ENCODE measurements at regions not wholly inside any gene's neighbourhood (a gene's known extent, or its start where the extent isn't known, plus 50 kb on each side); places are given as distances from the start of the nearest gene placed in this dataset.

DNA sequence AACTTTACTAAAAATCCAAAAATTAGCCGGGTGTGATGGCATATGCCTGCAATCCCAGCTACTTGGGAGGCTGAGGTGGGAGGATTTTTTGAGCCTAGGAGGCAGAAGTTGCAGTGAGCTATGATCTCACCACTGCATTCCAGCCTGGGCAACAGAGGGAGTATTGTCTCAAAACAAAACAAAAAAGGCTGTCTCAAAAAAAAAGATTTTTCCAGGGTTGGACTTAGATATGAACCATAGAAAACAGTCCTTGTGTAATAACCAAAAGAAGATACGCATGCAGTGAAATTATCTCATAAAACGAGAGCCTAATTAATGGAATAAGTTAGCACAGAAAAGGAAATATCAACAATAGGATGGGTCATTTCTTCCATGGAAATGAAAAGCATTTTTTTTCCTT lies 320.4 kb upstream of the RASGRP1 start:
- DNase-seq (ENCODE audit: low read depth) = no peak

DNA sequence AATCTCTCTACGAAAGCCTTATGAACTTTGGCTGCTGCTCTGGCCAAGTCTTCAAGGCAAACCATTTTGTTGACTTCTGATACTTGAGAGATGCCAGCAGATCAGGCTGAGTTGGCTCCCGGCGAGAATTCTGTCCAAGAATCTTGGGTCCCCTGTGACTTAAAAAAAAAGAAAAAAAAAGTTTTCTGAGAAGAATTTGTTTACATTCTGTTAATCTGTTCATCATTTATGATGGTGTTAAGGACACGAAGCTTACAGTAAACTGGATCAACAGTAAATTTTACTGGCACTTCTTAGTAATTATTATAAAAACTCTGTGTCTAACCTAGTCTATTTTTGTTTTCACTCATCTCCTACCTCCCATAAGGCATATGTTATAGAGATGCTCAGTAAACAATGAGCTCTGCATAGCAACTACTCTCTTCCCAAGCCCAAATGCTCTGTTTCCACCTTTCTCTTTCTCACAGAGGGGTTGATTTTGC lies 320.9 kb upstream of the RASGRP1 start:
- DNase-seq (ENCODE audit: low read depth) = no peak

DNA sequence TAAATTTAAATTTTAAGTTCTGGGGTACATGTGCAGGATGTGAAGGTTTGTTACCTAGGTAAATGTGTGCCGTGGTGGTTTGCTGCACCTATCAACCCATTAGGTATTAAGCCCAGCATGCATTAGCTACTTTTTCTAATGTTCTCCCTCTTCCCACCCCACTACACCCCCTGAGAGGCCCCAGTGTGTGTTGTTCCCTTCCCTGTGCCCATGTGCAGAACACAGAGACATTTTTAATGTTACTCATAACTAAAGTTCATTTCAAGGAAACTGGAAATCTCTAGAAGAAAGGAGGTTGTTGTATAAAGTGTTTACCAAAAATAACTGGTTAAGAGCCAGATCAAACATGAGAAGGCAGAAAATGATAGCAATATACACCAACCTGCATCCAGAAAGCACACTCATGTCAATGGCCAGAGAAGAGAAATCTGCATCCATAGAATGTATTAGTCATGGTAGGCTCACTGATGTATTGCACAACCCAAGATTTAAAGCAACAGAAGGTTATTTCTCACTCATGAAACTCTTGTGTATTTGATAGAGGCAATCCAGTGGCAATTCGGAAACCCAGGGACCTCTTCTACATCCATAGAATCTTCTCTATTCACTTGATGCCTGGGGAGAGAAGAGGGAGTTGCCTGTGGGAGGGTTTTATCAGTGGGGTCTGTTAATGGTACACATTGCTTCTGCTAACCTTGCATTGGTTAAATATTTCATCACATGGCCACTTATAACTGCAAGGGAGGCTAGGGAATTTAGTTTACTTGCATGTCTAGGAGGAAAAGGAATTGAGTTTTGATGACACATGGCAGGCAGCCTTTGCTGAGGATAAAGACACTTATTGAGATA lies 321.9 kb upstream of the RASGRP1 start:
- DNase-seq (ENCODE audit: low read depth) = no peak

DNA sequence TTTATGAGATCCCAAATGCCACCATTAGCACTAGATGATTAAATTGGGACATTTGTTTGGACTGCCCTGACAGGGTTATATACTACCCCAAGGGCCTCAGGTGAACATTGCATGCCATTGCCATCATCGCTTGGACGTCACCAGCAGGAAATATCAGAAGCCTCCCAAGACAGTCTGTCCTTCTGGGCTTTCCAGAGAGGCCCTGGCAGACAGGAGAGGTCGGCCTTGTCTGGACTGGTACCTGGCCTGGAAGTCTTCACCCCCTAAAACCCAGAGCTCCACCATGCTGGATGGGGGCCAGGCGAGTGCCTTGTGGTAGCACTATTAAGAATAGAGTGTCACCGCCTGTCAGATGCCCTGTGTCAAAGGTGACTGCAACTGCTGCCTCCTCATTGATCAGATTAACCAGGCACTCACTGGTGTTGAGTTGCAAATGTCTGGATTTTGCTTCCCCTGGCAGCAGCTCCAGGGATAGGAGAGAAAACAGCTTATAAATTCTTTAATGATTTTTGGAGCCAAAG lies 324.1 kb upstream of the RASGRP1 start:
- no peak for DNase-seq (ENCODE audit: low read depth)

DNA sequence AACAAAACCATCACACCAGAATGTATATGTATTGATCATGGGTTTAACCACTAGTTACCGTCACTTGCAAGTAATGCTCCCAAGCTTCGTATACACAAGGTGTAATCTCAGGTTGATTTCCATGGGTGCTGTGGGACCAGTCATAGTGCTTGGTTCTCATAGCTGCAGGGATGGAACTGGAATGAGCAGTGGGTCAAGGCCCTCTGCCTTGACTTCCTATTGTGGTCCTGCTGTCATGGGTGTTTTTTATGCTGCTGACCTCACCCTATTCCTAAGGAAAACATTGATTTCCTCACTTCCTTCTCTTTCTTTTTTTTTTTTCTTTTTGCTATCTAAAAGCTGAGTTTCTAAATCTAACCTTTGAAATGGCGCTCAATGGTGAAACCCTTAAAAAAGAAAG lies 325.6 kb upstream of the RASGRP1 start:
- no peak for DNase-seq (ENCODE audit: low read depth)

DNA sequence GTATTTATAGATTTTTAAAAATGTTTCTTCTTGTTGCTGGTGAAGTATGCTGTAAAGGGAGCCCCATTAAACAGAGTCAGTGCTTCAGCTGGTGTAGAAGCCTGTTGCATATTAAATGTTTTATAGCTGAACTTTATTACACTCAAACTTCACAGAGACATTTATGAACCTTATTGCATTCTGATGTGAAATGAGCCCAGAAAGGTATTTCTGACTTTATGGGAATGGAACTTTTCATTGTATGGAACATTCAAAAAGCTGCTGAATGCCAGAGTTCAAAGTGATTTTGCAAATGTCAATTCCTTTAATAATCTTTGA lies 329.3 kb upstream of the RASGRP1 start:
- no peak for DNase-seq (ENCODE audit: low read depth)

DNA sequence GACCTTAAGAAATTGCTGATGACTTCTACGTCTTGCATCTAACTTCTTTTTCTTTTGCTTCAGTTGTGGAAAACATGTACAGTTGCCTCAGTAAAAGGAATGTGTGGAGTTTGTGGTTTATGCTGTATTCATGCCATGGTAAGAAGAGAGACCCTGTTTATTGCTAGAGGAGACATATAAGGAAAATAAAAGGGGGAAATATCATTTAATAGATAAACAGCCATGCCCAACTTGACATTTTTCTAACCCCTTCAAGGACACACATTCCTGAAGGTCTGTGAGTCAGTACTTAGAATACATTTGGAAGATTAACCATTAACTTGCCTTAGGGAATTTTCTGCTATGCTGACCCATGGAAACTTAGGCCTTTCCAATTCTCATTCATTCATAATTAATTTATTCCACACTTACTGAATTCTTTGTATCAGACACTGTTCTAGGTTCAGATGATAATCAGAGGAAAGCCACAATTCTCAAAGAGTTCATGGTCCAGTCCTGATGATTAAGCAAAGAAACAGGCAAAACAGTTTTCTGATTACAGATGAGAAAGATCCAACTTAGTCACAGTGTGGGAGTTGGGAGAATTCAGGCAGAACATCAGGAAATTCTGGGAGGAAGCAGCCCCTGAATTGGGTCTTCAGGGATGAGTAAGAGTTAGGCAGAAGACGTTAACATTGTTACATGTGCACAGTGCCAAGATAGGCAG lies 329.8 kb upstream of the RASGRP1 start:
- no peak for DNase-seq (ENCODE audit: low read depth)

DNA sequence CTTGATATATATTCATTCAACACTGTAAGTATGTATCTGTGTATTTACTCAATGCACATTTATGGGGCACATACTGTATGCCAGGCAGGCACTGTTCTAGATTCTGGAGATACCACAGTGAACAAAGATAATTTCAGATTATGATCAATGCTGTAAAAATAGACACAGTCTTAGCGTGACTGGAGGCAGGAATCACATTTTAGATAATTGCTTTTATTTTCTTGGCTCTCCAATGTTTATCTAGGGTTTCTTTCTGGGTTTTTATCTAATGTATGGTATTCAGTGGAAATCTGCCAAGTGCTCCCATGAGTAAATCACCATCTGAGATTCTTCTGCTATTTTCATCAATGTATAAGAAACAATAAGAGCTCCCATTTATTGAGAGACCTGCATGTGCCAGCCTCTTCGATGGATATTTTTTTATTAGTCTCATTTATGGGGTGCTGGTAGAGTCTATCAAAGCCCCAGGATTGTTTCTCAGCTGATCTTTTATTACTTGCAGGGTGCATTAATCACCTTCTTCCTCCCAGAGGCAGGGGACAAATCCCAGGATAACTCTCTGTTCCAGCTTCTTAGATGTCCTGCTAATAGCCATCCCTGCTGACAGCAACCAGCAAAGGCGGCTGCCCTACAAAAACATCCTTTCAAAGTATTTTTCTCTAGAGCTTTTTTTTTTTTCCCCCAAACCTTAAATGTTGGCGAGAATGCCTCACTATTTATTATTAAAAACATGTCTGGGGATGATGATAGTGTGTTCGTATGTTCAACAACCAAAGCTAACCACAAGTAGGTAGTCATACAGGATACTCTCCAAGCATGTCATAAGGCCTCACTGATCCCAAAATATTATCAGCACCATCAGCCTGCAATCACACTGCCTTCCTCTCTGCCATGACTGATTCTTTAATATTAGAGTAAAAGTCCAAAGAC lies 331.0 kb upstream of the RASGRP1 start:
- no peak for DNase-seq (ENCODE audit: low read depth)

DNA sequence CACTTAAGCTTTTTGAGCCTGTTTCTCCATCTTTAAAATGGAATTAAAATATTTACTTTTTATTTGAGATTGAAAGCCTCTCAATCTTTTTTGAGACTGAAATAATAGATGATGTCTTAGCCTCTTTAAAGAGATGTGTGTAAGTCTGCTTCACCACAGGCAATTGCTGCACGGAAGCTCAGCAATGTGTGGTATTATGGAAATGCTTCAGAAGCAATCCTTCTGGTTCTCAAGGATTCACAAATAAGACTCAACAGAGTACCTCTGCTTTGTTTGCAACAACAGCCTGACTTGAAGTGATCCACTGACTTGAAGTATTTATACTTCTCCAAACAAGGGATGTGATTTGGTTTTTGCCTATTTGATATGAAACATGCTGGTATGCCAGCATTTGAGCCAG lies 332.0 kb upstream of the RASGRP1 start:
- DNase-seq (ENCODE audit: low read depth) = no peak

DNA sequence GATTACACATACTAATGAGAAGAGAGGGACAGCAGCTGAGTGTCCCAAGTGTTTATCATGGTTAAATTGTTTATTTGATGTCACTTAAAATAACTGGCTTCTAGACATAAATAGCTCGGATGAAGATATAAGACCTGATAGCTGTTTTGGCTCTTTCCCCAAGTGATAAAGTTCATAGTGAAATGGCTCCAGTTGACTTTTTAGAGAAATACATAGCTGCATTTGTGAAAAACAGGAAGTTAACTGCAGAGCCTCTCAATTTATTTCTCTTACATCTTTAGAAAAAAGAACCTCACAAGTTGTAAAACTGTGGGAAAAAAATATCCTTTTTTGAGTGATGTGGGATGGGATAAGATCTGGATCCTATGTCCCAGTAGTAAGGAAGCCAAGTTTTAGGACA lies 332.9 kb upstream of the RASGRP1 start:
- no peak for DNase-seq (ENCODE audit: low read depth)

DNA sequence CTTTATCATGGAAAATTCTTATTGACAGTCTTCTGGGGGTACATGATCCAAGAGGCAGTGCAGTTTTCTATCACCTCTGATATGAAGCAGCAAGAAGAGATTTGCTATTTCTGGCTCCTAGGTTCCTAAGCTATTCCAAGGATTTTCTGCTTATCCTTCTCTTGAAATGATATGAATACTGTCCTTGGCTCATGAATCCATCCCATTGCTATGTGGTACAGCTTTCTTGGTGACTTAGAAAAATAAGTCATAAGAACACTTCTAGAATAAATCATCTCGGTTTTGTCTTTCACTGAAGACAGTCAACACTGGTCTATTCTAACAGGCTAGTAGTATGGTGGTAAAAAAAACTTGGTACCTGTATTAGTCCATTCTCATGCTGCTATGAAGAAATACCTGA lies 333.6 kb upstream of the RASGRP1 start:
- DNase-seq (ENCODE audit: low read depth) = no peak

DNA sequence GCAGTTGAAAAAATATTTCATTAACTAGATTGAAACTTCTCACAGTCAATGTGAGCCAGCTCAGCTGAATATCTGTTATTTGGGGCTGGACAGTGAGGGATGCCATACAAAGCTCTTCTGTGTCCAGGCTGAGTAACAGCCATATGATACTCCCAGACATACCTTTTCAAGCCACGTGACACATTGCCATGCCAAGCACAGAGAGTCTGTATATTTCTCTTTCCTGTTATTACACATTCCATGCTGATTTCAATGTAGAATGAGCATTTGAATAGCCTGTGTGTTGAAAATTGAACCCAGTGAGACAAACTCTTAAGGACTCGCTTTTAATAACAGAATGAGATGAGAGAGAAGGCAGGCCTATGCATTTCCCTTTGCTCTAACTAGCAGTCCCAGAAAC lies 334.7 kb upstream of the RASGRP1 start:
- DNase-seq (ENCODE audit: low read depth) = no peak

DNA sequence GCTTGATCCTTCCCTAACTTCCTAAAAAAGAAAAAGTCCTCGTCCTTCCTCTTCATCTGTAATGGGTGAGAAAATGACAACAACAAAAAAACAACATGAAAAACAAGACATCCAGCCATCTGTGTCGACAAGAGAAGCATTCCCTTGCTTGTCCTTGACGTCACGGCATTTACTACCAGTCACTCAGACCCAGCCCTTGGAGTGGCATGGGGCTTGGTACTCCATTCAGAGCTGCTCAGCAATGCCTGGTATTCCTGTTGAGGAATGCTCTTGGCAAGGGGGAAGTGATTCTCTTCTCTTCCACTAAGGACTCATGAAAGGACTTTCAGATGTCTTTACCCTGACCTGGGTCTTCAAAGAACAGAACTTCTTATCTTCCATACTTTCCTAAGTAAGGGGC lies 339.7 kb upstream of the RASGRP1 start:
- no peak for DNase-seq (ENCODE audit: low read depth)

DNA sequence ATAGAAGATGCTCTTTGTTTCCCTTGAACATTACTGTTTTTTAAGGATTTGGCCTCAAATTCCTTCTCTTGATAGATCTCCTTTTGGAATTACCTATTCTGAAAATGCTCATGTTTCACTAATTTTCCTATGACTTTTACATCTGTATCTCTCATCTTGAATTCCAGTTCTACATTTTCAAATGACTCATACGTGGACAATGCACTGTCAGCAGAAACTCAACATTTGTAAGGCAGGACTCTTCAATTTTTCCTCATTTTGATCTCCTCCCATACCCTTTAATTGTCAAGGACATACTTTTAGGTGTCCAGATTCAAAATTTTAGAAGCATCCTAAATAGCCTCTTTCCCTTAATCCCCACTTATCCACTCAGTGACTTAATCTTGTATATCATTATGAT lies 341.0 kb upstream of the RASGRP1 start:
- DNase-seq (ENCODE audit: low read depth) = no peak

DNA sequence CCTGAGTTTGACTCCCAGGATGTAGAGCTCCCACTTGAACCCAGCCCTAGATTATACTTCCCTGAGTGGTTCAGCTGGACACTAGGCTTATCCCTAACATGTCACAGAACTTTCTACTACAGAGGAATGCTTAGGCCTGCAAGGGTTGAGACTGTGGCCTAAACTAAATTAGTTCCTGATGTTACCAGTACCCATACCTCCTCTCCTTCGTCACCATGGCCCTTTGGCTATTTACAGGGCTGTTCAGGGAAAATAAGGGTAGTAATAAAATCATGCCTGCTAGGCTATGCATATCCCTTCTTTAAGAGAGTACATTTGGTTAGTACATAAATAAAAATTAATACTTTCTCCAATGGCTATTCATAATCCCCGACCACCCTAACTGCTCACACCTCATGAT lies 356.4 kb upstream of the RASGRP1 start:
- no peak for DNase-seq (ENCODE audit: low read depth)

DNA sequence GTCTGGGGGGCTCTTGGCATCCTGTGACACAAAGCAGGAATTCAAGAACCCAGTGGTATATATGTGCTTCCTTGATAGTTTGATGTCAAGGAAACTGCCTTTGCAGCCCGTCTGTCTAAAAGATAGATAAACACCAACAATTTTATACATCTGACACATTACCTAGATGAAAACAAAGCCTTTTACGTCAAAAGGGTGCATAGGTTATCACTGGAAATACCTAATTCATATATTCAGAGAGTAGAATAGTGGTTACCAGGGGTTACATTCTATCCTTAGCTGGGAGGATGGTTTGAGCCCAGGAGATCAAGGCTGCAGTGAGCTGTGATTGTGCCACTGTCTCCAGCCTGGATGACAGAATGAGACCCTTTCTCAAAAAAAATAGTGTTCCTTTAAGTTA lies 356.9 kb upstream of the RASGRP1 start:
- DNase-seq (ENCODE audit: low read depth) = no peak

DNA sequence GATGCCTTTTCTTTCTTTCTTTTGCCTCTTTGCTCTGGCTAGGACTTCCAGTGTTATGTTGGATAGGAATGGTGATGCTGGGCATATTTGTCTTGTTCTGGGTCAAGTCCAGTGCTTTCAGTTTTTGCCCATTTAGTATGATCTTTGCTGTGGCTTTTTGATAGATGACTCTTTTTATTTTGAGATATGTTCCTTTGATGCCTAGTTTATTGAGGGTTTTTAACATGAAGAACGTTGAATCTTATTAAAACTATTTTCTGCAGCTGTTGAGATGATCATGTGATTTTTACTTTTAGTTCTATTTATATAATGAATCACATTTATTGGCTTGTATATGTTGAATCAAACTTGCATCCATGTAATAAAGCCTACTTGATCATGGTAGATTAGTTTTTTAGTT lies 363.8 kb upstream of the RASGRP1 start:
- DNase-seq (ENCODE audit: low read depth) = no peak

DNA sequence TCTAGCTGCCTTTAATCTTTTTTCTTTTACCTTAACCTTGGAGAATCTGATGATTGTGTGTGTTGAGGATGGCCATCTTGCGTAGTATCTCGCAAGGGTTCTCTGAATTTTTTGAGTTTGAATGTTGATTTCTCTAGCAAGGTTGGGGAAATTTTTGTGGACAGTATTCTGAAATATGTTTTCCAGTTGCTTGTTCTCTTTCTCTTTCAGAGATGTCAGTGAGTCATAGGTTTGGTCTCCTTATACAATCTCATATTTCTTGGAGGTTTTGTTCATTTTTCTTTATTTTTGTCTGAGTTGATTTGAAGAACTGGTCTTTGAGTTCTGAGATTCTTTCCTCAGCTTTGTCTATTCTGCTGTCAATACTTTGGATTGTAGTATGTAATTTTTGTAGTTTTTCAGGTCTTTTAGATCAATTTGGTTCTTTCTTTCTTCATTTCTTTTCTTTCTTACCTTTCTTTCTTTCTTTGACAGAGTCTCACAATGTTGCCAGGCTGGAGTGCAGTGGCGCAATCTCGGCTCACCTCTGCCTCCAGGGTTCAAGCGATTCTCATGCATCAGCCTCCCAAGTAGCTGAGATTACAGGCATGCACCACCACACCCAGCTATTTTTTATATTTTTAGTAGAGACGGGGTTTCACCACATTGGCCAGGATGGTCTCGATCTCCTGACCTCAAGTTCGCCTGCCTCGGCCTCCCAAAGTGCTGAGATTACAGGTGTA lies 366.4 kb upstream of the RASGRP1 start:
- DNase-seq (ENCODE audit: low read depth) = no peak

DNA sequence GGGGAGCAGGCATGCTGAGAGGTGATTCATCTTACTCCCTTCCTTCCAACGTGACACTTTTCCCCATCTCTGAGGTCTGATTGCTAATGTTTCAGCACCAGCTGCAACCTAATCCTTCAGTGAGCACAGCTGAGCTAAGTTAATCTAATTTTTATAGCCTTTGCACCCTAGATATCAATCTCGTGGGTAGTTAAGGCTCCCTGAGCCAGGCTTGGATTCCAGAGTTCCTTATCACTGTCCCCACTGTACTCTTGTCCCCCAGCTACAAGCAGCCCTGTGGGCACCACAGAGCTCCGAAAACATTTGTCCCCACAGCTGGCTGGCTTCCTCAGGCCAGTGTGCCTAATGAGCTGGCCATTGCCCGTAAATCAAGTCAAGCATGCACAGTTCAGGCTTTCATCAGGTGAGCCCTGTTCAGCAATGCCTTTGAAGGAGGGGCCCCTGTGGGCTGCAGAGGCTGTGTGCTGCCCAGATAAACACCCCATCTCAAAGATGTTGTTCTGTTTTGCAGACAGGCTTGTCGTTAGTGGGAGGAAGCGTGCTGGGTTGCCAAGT lies 376.9 kb upstream of the RASGRP1 start:
- DNase-seq (ENCODE audit: low read depth) = no peak

DNA sequence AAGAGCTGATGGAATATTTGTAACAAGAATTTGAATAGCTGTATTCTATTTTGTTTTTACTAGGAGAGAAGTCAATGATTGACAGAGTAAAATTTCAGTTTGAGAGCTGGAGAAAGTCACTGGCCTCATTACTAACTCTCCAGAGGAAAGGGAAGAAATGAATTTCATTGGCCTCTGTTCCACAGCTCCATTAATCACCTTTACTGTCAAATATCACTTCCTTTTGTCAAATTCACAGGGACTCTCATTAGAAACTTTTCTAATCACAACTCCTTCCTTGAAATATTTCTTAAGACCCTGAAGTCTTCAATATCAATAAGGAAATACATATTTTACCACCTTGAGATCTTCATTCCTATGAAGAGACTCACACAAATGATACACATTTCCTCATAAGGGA lies 379.9 kb upstream of the RASGRP1 start:
- no peak for DNase-seq (ENCODE audit: low read depth)
